H9 (cell line): ENCODE measurements at regions not wholly inside any gene's neighbourhood (a gene's known extent, or its start where the extent isn't known, plus 50 kb on each side); places are given as distances from the start of the nearest gene placed in this dataset.

Experiments
- DNase-seq: peaks from one replicate; pipeline ENCODE4 v3.0.0-alpha.2; 2017
- H2AFZ ChIP-seq: one replicate; pipeline ENCODE4 v1.6.1; 2013; ENCODE audit warnings: mild to moderate bottlenecking, low read length, control low read depth, moderate library complexity
- H2AK5ac ChIP-seq: 2 replicates; pipeline ENCODE4 v1.6.1; 2013; ENCODE audit warnings: low read length, control low read depth, mixed read lengths; ENCODE audit not compliant: insufficient read length
- H2BK120ac ChIP-seq: one replicate; pipeline ENCODE4 v1.6.1; 2013; ENCODE audit warnings: low read depth, mild to moderate bottlenecking, low read length, control low read depth, inconsistent platforms; ENCODE audit not compliant: poor library complexity, severe bottlenecking
- H2BK12ac ChIP-seq: 2 replicates; pipeline ENCODE4 v1.6.1; 2013; ENCODE audit warnings: low read length, control low read depth, mixed read lengths, low read depth; ENCODE audit not compliant: insufficient read length
- H2BK15ac ChIP-seq: 2 replicates; pipeline ENCODE4 v1.6.1; 2013; ENCODE audit warnings: low read depth, low read length, control low read depth
- H2BK20ac ChIP-seq: one replicate; pipeline ENCODE4 v1.6.1; 2013; ENCODE audit warnings: low read depth, mild to moderate bottlenecking, low read length, control low read depth, inconsistent platforms; ENCODE audit not compliant: poor library complexity, severe bottlenecking
- H2BK5ac ChIP-seq: 2 replicates; pipeline ENCODE4 v1.6.1; 2013; ENCODE audit warnings: low read length, control low read depth, mixed read lengths; ENCODE audit not compliant: insufficient read length
- H3K14ac ChIP-seq: 2 replicates; pipeline ENCODE4 v1.6.1; 2013; ENCODE audit warnings: low read length, control low read depth; ENCODE audit not compliant: insufficient read depth
- H3K18ac ChIP-seq: 2 replicates; pipeline ENCODE4 v1.6.1; 2013; ENCODE audit warnings: low read depth, mild to moderate bottlenecking, mixed read lengths, low read length, control low read depth; ENCODE audit not compliant: insufficient read length
- H3K23ac ChIP-seq: 2 replicates; pipeline ENCODE4 v1.6.1; 2013; ENCODE audit warnings: low read length, control low read depth, mixed read lengths, low read depth; ENCODE audit not compliant: insufficient read length
- H3K23me2 ChIP-seq: 2 replicates; pipeline ENCODE4 v1.6.1; 2013; ENCODE audit warnings: low read depth, mild to moderate bottlenecking, mixed read lengths, low read length, control low read depth; ENCODE audit not compliant: insufficient read length, poor library complexity, severe bottlenecking
- H3K27ac ChIP-seq: 2 replicates; pipeline ENCODE4 v1.5.1; 2013; ENCODE audit warnings: low read length, control low read depth, mixed read lengths, low read depth; ENCODE audit not compliant: insufficient read length
- H3K27me3 ChIP-seq: 2 replicates; pipeline ENCODE4 v1.6.1; 2013; ENCODE audit warnings: low read length, control low read depth, inconsistent platforms; ENCODE audit not compliant: insufficient read depth
- H3K4ac ChIP-seq: 2 replicates; pipeline ENCODE4 v1.6.1; 2013; ENCODE audit warnings: low read depth, mild to moderate bottlenecking, control low read depth, inconsistent platforms, low read length, moderate library complexity
- H3K4me1 ChIP-seq: 2 replicates; pipeline ENCODE4 v1.6.1; 2013; ENCODE audit warnings: low read length, control low read depth, inconsistent platforms; ENCODE audit not compliant: insufficient read depth
- H3K4me2 ChIP-seq: 2 replicates; pipeline ENCODE4 v1.6.1; 2013; ENCODE audit warnings: low read length, control low read depth, mixed read lengths; ENCODE audit not compliant: insufficient read length, insufficient read depth
- H3K56ac ChIP-seq: 2 replicates; pipeline ENCODE4 v1.6.1; 2013; ENCODE audit warnings: low read depth, mild to moderate bottlenecking, mixed read lengths, low read length, control low read depth; ENCODE audit not compliant: insufficient read length
- H3K79me1 ChIP-seq: 2 replicates; pipeline ENCODE4 v1.6.1; 2013; ENCODE audit warnings: low read depth, mild to moderate bottlenecking, moderate library complexity, low read length, control low read depth, inconsistent platforms; ENCODE audit not compliant: insufficient read depth, poor library complexity, severe bottlenecking
- H3K79me2 ChIP-seq: 2 replicates; pipeline ENCODE4 v1.6.1; 2013; ENCODE audit warnings: low read length, control low read depth, inconsistent platforms; ENCODE audit not compliant: insufficient read depth
- H3K9ac ChIP-seq: 2 replicates; pipeline ENCODE4 v1.6.1; 2013; ENCODE audit warnings: low read length, control low read depth, mixed read lengths; ENCODE audit not compliant: insufficient read length; ENCODE audit errors: extremely low read depth
- H3K9me3 ChIP-seq: one replicate; pipeline ENCODE4 v1.6.1; 2013; ENCODE audit warnings: low read depth, low read length, inconsistent platforms; ENCODE audit not compliant: control insufficient read depth
- H3T11ph ChIP-seq: one replicate; pipeline ENCODE4 v1.6.1; 2013; ENCODE audit warnings: mild to moderate bottlenecking, low read length, control low read depth, inconsistent platforms
- H4K20me1 ChIP-seq: one replicate; pipeline ENCODE4 v1.6.1; 2013; ENCODE audit not compliant: control insufficient read depth, insufficient read length, insufficient read depth
- H4K5ac ChIP-seq: 2 replicates; pipeline ENCODE4 v1.6.1; 2013; ENCODE audit warnings: low read depth, mild to moderate bottlenecking, mixed read lengths, low read length, control low read depth; ENCODE audit not compliant: insufficient read length
- H4K8ac ChIP-seq: replicated peaks from 2 replicates; pipeline ENCODE4 v1.6.1; 2013; ENCODE audit warnings: low read length, control low read depth, mixed read lengths, low read depth; ENCODE audit not compliant: insufficient read length
- H4K91ac ChIP-seq: 2 replicates; pipeline ENCODE4 v1.6.1; 2013; ENCODE audit warnings: low read depth, mild to moderate bottlenecking, moderate library complexity, mixed read lengths, low read length, control low read depth; ENCODE audit not compliant: insufficient read length
- H3K27ac Mint-ChIP-seq, 3 experiments: 2 replicates in 2 of 3; 3 replicates in 1 of 3; pipeline ENCODE4 v1.8.0; 2020 to 2021; ENCODE audit warnings: mixed read lengths in 3 of 3, mild to moderate bottlenecking in 1 of 3, moderate library complexity in 1 of 3
- H3K27me3 Mint-ChIP-seq: 2 replicates; pipeline ENCODE4 v1.8.0; 2021; ENCODE audit warnings: low read depth, mild to moderate bottlenecking, moderate library complexity, mixed read lengths
- H3K36me3 Mint-ChIP-seq, 3 experiments: 2 replicates in 2 of 3; 3 replicates in 1 of 3; pipeline ENCODE4 v1.8.0; 2020 to 2021; ENCODE audit warnings: low read depth in 3 of 3, mixed read lengths in 3 of 3; ENCODE audit not compliant: insufficient read depth in 1 of 3
- H3K4me1 Mint-ChIP-seq, 2 experiments: 2 replicates each; pipeline ENCODE4 v1.8.0; 2020; ENCODE audit warnings: mixed read lengths in 2 of 2
- H3K4me3 Mint-ChIP-seq, 2 experiments: 2 replicates in 1 of 2; 3 replicates in 1 of 2; pipeline ENCODE4 v1.8.0; 2020 to 2021; ENCODE audit warnings: mild to moderate bottlenecking in 2 of 2, mixed read lengths in 2 of 2, moderate library complexity in 1 of 2
- H3K9me3 Mint-ChIP-seq, 2 experiments: 2 replicates in 1 of 2; 3 replicates in 1 of 2; pipeline ENCODE4 v1.8.0; 2020; ENCODE audit warnings: mild to moderate bottlenecking in 2 of 2, mixed read lengths in 2 of 2, moderate library complexity in 1 of 2
- CTCF ChIP-seq: fragments of 200-600 bp; sonication (generic); conservative IDR thresholded peaks from 3 replicates; pipeline ENCODE4 v1.8.0; 2021; ENCODE audit warnings: antibody characterized with exemption, mild to moderate bottlenecking
- WGBS: extraction: QIAGEN DNeasy Blood & Tissue Kit; methylation state at CpG from one replicate; pipeline ENCODE4 v1.1.7; 2013; ENCODE audit warnings: missing lambda C conversion rate, low lambda C conversion rate, mixed read lengths; ENCODE audit not compliant: insufficient read length; ENCODE audit errors: extremely low coverage; 5-methylcytosine and 5-hydroxymethylcytosine counted together

GRCh38 chr1:194586302-194586701 lies 1399.9 kb upstream of the B3GALT2 start:
- Histone ChIP-seq H4K8ac (no peak overlapping the region), H3K14ac (no peak overlapping the region), H4K20me1 (no peaks in the 10 kb centered on the region), H3K18ac (no peak overlapping the region), H3K9me3 (no peaks in the 10 kb centered on the region), H2BK12ac (no peak overlapping the region), H2AK5ac (no peak overlapping the region), H2AFZ (no peak overlapping the region), H3K23me2 (no peaks in the 10 kb centered on the region), H3K4ac (no peak overlapping the region), H3K79me2 (no peaks in the 10 kb centered on the region), H3K4me1 (no peaks in the 10 kb centered on the region), H3K79me1 (no peaks in the 10 kb centered on the region), H3K27me3 (no peaks in the 10 kb centered on the region), H2BK15ac (no peak overlapping the region), H3T11ph (no peak overlapping the region), H2BK20ac (no peak overlapping the region), H3K9ac (no peak overlapping the region), H3K27ac (no peak overlapping the region), H3K4me2 (no peak overlapping the region), H3K56ac (no peak overlapping the region), H2BK5ac (no peak overlapping the region), H4K91ac (no peak overlapping the region), H3K23ac (no peak overlapping the region), H2BK120ac (no peak overlapping the region), H4K5ac (no peak overlapping the region)
- no peak for DNase-seq
- no peaks in the 10 kb centered on the region for H3K27me3 Mint-ChIP-seq
- H3K27ac Mint-ChIP-seq, result no peak overlapping the region
- no peak overlapping the region for H3K4me3 Mint-ChIP-seq
- no CpG with 5 or more reads among the region's 1 CpG for WGBS
- H3K4me1 Mint-ChIP-seq, result no peaks in the 10 kb centered on the region
- no peaks in the 10 kb centered on the region for H3K36me3 Mint-ChIP-seq
- peaks cover 0 to 6% of the 10 kb centered on the region in 2 experiments; a peak in 3 of 5 replicates for H3K9me3 Mint-ChIP-seq
- TF ChIP-seq CTCF, result no peak
